GM21619 (cell line): ENCODE measurements at regions not wholly inside any gene's neighbourhood (a gene's known extent, or its start where the extent isn't known, plus 50 kb on each side); places are given as distances from the start of the nearest gene placed in this dataset.
"Not testable (repeated sequence)": the region's sequence is repeated elsewhere in the genome, so short reads cannot be mapped to it uniquely, and the experiment has no call there.

ENCODE experiments used
- ATAC-seq: cut with Tn5 transposase; IDR thresholded peaks from one replicate; pipeline ENCODE4 v1.9.1; 2021; ENCODE audit not compliant: unreplicated experiment

DNA sequence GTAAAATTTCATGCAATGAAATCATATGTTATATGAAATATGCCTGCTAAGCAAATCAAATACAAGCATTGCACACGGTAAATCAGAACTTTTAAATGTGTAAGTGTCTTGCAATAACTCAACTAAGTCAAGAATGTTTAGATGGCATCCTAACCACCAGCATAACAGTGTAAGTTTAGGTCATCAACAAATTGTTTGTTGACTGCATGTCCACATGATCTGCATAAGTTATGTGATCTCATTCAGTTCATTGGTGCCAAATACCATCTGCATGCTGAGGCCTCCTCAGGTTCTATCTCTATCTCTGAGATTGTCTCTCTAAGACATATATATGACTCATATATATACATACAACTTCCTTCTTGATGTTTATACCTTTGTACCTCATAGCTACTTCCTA is 159.6 kb upstream of the STK32A start:
- ATAC-seq: no peak

DNA sequence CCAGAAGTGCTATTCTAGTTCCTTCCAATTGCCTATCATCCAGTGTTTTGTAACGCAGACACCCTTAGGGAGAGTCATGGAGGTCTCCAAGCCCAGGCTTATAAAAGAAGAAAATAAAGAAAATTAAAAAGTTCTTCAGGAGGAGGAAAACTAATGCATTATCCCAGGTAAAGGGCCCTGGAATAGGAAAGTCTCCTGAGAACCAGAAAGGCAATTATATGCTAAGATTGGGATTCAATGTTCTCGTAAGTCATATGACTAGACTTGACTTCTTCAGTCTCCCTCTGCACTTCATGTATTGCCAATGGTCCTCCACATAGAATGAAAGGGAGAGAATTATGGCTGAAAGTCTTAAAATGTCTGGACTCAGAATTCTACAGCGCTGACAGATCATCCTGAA is 154.4 kb upstream of the STK32A start:
- no peak for ATAC-seq

DNA sequence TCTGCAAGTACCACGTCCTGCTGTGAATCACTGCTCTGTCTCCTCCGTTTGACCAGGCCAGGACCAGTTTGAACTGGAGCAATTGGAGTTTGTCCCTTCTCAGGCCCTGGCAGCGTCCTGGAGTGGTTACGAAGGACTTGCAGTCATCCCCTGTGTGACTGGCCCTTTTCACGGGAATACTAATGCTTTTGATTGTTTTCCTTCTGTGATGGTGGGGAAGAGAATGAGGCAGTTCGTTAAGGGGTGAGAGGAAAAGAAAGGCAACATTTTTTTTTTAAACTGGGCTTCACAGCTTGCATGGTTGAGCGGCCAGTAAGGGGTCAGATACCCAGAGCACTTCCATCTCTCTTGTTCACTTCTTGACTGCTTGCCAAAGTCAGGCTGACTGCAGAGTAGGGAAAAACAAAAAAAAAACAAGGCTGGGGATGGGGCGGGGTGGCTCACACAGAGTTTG is 153.5 kb upstream of the STK32A start:
- no peak for ATAC-seq

DNA sequence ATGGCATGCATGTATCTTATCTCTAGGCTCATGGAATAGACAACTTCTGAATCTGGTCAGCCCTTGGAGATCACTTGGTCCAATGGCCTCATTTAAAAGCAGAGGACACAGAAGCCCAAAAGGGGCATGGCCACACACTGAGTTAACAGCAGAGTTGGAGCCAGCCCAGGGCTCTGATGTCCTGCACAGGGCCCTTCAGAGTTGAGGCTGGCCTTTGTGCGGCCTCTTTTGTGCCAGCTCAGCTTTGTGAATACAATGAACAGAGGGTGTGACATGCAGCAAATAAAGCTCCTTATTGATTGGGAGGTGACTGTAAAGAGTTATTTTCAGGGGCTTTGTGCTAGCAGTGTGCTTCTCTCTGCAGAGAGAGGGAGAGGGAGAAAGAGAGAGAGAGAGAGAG is 150.1 kb upstream of the STK32A start:
- ATAC-seq: no peak

DNA sequence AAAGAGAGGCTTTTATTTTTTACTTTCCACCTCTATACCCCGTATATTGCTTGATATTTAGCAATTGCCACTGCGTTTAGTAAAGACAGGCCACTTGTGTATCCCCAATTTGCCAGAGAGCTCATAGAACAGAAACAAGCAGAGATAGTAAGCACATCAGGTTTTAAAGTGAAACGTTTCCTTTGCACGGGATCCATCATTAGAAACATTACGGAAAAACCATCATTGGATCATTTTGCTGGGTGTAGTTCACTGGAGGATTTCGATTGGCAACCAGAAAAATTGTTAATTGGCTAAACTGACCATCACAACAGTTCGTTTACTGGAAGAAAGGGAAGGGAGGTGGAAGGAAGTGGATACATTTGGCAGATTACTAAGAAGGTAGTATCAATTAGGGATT is 149.4 kb upstream of the STK32A start:
- ATAC-seq: no peak

DNA sequence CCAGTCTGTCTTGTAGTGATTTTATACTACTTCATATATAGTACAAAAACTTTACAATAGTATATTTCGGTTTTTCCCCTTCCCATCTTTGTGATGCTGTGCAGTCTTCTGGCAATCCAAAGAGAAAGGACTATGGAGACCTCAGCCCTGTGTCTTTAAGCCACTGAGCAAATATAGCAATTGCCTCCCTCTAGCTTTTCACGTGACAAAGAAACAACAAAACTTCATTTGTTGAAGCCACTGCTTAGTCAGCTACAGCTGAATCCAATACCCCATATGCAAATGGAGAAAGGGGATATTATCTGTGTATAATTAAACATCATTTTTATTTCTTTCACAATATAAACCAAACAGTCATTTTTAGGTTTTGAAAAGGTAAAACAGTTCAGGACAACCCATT is 142.8 kb upstream of the STK32A start:
- no peak for ATAC-seq

DNA sequence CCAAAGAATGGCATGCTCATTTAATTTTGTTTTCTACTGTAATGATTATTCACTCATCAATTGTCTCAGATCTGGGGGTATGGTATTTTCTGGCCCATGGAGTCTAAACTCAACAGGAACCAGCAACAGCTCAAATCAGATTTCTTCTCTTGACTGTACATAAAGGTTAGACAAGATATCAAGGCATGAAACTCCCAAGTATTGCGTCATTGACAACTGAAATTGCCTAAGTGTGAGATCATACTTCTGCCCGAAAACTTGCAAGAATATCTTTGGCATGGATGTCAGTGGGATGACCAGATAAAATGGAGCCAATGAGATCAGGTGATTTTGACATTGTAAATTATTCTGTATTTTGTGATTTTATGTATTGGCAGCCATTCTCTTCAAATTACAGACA is 141.7 kb upstream of the STK32A start:
- ATAC-seq: no peak

DNA sequence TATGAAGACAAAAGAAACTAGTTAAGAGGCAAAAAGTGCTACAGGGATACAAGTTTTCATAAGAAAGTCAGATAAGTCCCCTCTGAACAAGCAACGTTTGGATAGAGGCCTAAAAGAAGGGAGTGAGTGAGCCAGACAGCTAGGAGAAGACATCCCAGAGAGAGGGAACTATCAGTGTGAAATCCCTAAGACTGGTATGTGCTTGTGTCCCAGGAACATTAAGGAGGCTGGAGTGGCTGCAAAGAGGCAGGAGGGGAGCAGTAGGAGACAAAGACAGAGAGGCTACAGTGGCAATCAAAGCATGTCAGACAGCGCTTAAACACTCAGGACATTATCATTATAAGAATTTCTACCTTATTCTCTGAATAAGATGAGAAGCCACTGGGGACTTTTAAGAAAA is 139.1 kb upstream of the STK32A start:
- no peak for ATAC-seq

DNA sequence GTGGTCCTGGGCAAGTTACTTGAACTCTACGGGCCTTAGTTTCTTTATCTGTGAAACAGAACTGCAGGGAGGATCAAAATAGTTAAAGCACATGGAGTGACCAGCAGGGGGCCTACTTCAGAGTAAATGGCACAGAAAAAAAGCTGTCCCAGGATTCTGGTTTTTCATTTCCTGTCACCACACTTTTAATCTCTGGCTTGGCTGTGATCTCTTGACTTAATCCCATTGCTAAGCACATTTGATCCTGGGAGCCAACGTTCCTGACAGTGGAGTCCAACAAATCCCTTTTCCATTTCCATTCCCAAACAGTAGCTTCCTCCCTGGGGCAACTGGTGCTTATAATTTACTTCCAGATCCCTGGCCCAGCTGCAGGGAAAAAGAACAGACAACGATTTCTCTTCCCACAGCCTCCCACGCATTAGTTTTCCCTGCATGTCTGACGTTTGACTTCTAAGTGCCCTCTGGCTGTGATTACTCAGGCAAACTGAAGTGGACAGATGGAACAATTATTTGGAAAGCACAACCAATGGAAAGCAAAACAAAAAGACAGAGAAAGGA is 136.5 kb upstream of the STK32A start:
- no peak for ATAC-seq

DNA sequence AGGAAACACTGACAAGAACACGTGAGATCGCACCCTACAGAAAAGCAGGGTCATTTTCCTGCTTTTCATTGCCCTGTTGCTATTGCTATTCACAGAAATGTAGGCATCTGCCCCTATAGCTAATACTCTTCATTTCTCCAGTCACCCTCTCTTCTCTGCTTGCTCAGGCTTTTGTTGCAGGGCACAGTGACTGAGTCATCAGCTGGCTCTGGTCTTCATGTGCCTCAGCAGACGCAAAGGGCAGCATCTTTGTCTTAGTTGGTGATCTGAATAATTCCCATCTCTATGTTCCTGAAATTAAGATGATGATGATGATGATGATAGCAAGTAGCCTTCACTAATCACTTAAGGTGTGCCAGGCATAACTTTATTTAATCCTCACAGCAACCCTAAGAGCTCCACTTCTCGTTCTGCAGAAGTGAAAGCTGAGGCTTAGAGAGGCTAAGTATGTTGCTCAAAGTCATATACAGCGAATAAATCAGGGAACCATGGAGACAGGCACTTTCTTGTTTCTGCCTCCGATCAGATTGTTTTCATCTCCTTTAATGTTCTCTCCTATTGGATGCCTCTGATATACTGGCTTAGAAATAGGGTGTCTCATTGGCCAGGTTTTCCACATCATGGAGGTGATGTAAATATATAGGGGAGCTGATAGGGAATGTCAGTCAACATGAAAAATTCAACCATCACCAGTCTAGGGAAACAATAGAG is 133.0 kb upstream of the STK32A start:
- no peak for ATAC-seq

DNA sequence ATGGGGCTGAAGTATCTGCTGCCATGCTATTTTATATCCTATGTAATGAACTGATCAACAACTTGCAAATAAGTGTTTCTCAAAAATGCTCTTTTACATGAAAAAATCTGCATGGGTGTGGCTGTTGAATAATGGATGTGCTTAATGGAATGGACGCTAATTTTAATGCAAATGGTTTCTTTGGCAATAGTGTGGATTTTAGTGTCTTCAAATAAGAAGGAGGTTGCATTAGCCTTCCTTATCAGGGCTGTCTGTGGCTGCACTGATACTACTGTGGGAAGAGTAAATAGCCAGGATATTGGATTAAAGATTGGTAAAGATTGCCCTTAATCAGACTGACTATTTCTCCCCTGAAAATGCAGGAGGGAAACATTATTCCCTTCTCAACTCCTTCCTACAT is 121.9 kb upstream of the STK32A start:
- ATAC-seq: no peak

DNA sequence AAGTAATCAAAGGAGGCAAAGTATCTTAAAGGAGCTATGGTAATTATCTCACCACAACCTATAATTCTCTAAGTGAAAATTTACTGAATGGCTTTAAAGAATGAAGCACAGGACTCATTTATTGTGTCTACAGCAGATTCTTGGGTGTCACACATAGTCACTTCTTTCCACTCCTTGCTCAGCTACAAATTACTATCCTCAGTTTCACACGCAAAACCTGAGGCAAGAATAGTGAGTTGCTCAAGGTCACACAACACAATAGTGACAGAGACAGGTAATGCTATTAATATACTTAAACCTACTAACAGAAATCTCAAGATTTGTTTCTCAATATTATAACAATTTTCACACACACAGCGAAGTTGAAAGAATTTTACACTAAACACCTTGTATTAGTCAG is 120.9 kb upstream of the STK32A start:
- ATAC-seq: no peak

DNA sequence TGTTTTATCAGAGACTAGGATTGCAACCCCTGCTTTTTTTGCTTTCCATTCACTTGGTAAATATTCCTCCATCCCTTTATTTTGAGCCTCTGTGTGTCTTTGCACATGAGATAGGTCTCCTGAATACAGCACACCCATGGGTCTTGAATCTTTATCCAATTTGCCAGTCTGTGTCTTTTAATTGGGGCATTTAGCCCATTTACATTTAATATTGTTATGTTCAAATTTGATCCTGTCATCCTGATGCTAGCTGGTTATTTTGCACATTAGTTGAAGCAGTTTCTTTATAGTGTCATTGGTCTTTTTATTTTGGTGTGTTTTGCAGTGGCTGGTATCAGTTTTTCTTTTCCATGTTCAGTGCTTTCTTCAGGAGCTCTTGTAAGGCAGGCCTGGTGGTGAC is 95.1 kb upstream of the STK32A start:
- ATAC-seq: not testable (repeated sequence)

DNA sequence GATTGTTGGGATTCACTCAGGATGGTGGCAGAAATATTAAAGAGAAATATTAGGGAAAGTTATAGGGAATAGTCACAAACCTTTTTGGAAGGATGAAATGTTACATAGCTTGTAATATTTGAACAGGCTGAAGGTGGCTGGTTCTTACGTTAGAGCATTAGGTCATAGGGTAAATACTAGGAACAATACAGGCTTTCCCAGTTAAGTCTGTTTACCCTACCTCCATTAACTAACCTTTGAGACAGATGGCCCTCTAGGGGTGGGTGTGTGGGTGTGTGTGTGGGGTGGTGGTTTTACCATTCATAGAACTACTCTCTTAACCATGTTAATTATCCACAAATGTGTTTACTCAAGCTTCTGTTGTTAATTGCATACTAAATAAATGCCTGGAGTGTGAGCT is 94.3 kb upstream of the STK32A start:
- ATAC-seq: no peak

DNA sequence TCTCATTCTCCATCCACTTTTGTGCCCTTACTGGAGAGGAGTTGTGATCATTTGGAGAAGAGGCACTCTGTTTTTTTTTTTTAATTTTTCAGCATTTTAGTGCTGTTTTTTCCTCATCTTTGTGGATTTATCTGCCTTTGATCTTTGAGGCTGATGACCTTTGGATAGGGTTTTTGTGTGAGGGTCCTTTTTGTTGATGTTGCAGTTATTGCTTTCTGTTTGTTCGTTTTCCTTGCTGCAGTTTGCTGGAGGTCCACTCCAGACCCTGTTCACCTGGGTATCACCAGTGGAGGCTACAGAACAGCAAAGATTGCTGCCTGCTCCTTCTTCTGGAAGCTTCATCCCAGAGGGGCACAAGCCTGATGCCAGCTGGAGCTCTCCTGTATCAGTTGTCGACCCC is 93.2 kb upstream of the STK32A start:
- ATAC-seq: not testable (repeated sequence)

DNA sequence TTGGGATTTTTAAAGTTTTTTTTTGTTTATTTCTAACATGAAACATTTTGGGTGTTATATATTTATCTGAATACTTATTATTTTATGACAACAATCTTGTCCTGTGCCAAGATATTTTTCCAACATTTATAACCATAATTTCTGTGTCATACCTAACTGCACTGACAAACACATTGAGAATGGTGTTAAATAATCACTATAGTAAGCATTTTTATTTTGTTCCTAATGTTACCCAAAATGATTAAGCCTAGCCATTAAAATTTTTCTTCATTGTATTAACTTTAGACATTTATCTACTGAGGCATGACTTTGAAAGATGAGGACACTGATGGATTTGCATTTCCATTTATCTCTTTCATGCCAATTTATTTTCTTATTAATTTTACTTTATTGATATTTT is 91.6 kb upstream of the STK32A start:
- ATAC-seq: no peak

DNA sequence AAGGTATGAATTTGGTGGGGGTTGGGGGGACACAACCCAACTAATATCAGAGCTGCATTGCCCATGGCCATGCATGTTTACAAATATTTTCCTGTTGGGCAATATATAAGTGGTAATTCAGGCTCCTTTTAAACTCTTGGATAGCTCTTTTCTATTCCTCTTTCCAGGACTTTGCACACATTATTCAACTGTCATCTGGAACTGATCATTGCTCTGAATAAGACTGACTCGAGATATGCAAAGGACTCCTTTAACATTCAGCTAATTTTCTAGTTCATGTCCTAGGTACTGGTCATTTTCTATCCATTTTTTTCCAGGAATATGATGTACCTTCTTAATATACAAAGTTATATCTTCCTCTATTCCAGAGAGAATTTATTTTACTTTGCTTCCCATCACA is 89.5 kb upstream of the STK32A start:
- ATAC-seq: no peak

DNA sequence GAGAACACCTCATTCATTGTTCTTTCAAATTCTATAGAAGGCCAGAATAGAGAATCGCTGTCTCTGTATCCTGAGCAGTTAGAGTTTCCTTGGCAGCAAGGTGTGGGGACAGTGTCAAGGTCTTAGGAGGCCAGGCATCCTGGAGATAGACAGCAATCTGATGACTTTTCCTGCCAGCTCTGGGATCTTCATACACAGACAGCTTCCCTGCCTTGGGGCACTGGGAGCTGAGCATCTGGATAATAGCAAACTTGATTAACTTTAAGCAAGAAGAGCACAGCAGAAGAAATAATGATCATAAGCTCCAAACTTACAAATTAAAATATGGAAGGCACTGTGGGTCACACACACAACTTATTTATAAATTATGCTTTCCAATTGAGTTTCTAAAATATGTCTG is 86.1 kb upstream of the STK32A start:
- ATAC-seq: no peak

DNA sequence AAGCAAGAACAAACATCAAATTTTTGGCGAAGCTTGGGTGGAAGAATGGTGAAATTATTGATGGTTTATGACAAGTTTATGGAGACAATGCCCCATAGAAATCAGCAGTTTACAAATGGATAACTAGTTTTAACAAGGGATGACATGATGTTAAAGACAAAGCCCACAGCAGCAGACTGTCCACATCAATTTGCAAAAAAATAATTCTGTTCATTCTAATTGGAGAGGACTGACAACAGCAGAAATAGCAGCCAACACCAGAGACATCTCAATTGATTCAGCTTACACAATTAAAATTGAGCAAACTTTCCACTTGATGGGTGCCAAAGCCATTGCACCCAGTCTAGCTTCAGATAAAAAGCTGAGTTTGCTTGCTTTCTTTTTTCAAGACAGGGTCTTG is 82.7 kb upstream of the STK32A start:
- no peak for ATAC-seq

DNA sequence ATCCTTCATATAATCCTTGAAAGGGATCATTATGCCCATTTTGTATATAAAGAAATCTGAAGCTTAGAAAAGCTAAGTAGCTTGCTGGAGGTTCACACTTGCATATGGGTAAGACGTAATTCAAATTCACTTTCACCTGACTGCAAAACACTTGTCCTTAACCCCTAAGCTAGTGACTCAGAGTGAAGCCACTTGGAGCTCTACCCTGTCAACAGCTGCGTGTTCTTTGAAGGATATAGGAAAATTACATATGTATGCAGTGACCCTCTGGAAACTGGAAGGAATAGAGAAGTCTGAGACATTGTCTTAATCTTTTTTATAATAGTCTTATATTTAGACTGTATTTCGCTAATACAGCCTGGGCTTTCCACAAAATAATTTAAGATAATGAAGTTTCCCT is 80.0 kb upstream of the STK32A start:
- no peak for ATAC-seq

DNA sequence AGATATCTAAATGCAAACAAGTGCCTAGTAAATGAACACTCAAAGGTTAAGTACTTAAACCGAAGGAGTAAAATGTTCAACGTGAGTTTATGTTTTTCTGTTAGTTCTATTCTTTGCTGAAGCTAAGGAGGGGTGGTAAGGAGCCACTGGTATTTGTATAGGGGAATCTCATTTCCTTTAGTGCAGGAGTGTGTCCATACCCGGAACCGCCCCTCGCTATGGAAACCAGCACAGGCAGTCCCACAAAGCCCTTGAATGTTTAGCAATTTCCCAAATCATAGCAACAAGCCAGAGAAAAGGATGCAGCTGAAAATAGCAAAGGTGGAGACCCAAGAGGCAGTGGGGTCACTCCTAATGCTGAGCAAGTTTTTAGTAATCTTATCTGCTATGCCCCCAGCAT is 78.8 kb upstream of the STK32A start:
- ATAC-seq: no peak

DNA sequence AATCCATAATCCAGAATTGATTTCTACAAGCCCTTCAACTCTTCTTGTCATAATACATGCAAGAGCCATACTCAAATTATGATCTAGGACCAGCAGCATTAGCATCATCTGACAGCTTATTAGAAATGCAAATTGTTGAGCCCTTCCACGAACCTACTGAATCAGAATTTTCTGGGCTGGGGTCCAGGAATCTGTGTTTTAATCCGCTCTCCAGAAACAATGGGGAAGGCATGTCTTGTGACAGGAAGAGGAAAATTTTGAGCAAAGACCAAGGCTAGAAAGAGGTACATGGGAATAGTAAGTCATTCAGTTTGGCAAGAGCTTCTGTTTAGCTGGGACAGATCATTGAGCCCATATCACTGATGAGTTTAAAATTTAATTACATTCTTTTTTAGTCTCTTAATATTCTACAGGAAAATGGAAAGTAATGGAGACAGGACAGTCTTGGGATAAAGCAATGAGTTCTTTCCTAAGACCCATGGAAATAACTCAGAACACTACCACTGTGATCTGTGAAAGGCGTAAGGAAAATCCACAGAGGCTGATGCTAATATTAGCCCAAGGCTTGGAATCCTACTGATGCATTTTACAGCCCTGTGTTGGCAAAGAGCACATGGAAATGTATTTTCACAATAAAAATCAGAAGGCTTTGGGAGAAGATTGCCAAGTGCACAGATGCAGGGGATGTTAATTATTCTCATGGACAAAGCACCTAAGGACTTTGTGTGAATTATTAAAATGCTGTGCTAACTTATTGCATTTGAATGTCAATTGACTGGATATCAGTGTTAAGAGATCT is 73.7 kb upstream of the STK32A start:
- no peak for ATAC-seq
